Astrocyte (in vitro differentiated cells and primary cell): ENCODE measurements at regions not wholly inside any gene's neighbourhood (a gene's known extent, or its start where the extent isn't known, plus 50 kb on each side); places are given as distances from the start of the nearest gene placed in this dataset.

Source experiments
- DNase-seq: peaks from one replicate; pipeline ENCODE4 v3.0.0-alpha.2; 2010; ENCODE audit warnings: low read depth
- FAIRE-seq: peaks from 2 replicates; lab custom pipeline; 2011; peaks lifted over from hg19 to GRCh38; lab: Jason Lieb, UNC
- H2AFZ ChIP-seq: 2 replicates; pipeline ENCODE4 v1.6.0; 2012; ENCODE audit warnings: low read depth, low read length, inconsistent platforms
- H3K27ac ChIP-seq: 2 replicates; pipeline ENCODE4 v1.5.1; 2011; ENCODE audit warnings: low read depth, low read length, inconsistent platforms
- H3K27me3 ChIP-seq: 2 replicates; pipeline ENCODE4 v1.6.0; 2011; ENCODE audit warnings: low read length, inconsistent platforms; ENCODE audit not compliant: insufficient read depth
- H3K36me3 ChIP-seq: 2 replicates; pipeline ENCODE4 v1.5.1; 2011; ENCODE audit warnings: low read length, inconsistent platforms; ENCODE audit not compliant: insufficient read depth
- H3K4me1 ChIP-seq: 2 replicates; pipeline ENCODE4 v1.5.1; 2011; ENCODE audit warnings: low read length, inconsistent platforms; ENCODE audit not compliant: insufficient read depth
- H3K4me2 ChIP-seq: 2 replicates; pipeline ENCODE4 v1.6.0; 2012; ENCODE audit warnings: low read length, inconsistent platforms
- H3K4me3 ChIP-seq: 2 replicates; pipeline ENCODE4 v1.5.1; 2011; ENCODE audit warnings: low read depth, mild to moderate bottlenecking, low read length, inconsistent platforms; ENCODE audit not compliant: insufficient read depth
- H3K79me2 ChIP-seq: 2 replicates; pipeline ENCODE4 v1.6.0; 2012; ENCODE audit warnings: mild to moderate bottlenecking, low read length, inconsistent platforms; ENCODE audit not compliant: insufficient read depth
- H3K9ac ChIP-seq: 2 replicates; pipeline ENCODE4 v1.6.0; 2012; ENCODE audit warnings: mild to moderate bottlenecking, low read length, inconsistent platforms
- H3K9me3 ChIP-seq: 2 replicates; pipeline ENCODE4 v1.5.1; 2012; ENCODE audit warnings: low read depth, mild to moderate bottlenecking, low read length, inconsistent platforms; ENCODE audit not compliant: insufficient read depth
- H4K20me1 ChIP-seq: 2 replicates; pipeline ENCODE4 v1.6.0; 2012; ENCODE audit warnings: low read length, inconsistent platforms; ENCODE audit not compliant: insufficient read depth
- H3K27ac Mint-ChIP-seq: one replicate; pipeline ENCODE4 v1.8.0; 2021; ENCODE audit warnings: mild to moderate bottlenecking, mixed read lengths; ENCODE audit not compliant: unreplicated experiment
- H3K27me3 Mint-ChIP-seq: one replicate; pipeline ENCODE4 v1.8.0; 2021; ENCODE audit warnings: low read depth, mixed read lengths; ENCODE audit not compliant: unreplicated experiment
- H3K36me3 Mint-ChIP-seq: one replicate; pipeline ENCODE4 v1.8.0; 2021; ENCODE audit warnings: low read depth, mixed read lengths; ENCODE audit not compliant: unreplicated experiment
- H3K4me1 Mint-ChIP-seq: one replicate; pipeline ENCODE4 v1.8.0; 2021; ENCODE audit warnings: low read depth, mixed read lengths; ENCODE audit not compliant: unreplicated experiment
- H3K4me3 Mint-ChIP-seq: one replicate; pipeline ENCODE4 v1.8.0; 2021; ENCODE audit warnings: mild to moderate bottlenecking, moderate library complexity, mixed read lengths; ENCODE audit not compliant: unreplicated experiment
- H3K9me3 Mint-ChIP-seq: one replicate; pipeline ENCODE4 v1.8.0; 2021; ENCODE audit warnings: mild to moderate bottlenecking, mixed read lengths; ENCODE audit not compliant: unreplicated experiment
- CTCF ChIP-seq: IDR thresholded peaks from 2 replicates; pipeline ENCODE4 v1.5.1; 2011; ENCODE audit warnings: low read depth, mild to moderate bottlenecking, inconsistent platforms, low read length, moderate library complexity; ENCODE audit not compliant: insufficient read depth
- EZH2 ChIP-seq: IDR thresholded peaks from 2 replicates; pipeline ENCODE4 v1.6.1; 2012; ENCODE audit warnings: mild to moderate bottlenecking, low read length, inconsistent platforms; ENCODE audit not compliant: insufficient read depth

GRCh38 chr2:75952173-75952572 is 241.5 kb upstream of the GCFC2 start:
- no peaks in the 10 kb centered on the region for H3K27me3 Mint-ChIP-seq
- TF ChIP-seq CTCF, result no peak
- no peak for TF ChIP-seq EZH2
- Histone ChIP-seq H4K20me1 (no peaks in the 10 kb centered on the region), H2AFZ (no peak overlapping the region), H3K4me1 (no peaks in the 10 kb centered on the region), H3K4me3 (no peak overlapping the region), H3K27ac (no peak overlapping the region), H3K79me2 (no peaks in the 10 kb centered on the region), H3K4me2 (no peak overlapping the region), H3K9ac (no peak overlapping the region), H3K36me3 (no peaks in the 10 kb centered on the region), H3K9me3 (no peaks in the 10 kb centered on the region), H3K27me3 (no peaks in the 10 kb centered on the region)
- DNase-seq (no peak), FAIRE-seq (no peak)
- no peak overlapping the region for H3K4me3 Mint-ChIP-seq
- H3K27ac Mint-ChIP-seq, result no peak overlapping the region
- no peaks in the 10 kb centered on the region for H3K36me3 Mint-ChIP-seq
- no peaks in the 10 kb centered on the region for H3K9me3 Mint-ChIP-seq
- H3K4me1 Mint-ChIP-seq, result no peaks in the 10 kb centered on the region

GRCh38 chr2:75949385-75950030 is 238.8 kb upstream of the GCFC2 start:
- no peak overlapping the region for H3K9ac ChIP-seq
- H3K36me3 ChIP-seq, result no peaks in the 10 kb centered on the region
- TF ChIP-seq CTCF (no peak), EZH2 (no peak)
- no peaks in the 10 kb centered on the region for H3K79me2 ChIP-seq
- no peaks in the 10 kb centered on the region for H3K4me1 ChIP-seq
- no peak for FAIRE-seq
- no peaks in the 10 kb centered on the region for H3K9me3 ChIP-seq
- Mint-ChIP-seq H3K4me3 (no peak overlapping the region), H3K27ac (no peak overlapping the region), H3K4me1 (no peaks in the 10 kb centered on the region), H3K36me3 (no peaks in the 10 kb centered on the region), H3K9me3 (no peaks in the 10 kb centered on the region), H3K27me3 (no peaks in the 10 kb centered on the region)
- H3K4me2 ChIP-seq, result no peak overlapping the region
- H3K4me3 ChIP-seq, result no peak overlapping the region
- no peak for DNase-seq
- no peaks in the 10 kb centered on the region for H4K20me1 ChIP-seq
- H2AFZ ChIP-seq, result no peak overlapping the region
- H3K27ac ChIP-seq, result no peak overlapping the region
- H3K27me3 ChIP-seq, result no peaks in the 10 kb centered on the region

DNA sequence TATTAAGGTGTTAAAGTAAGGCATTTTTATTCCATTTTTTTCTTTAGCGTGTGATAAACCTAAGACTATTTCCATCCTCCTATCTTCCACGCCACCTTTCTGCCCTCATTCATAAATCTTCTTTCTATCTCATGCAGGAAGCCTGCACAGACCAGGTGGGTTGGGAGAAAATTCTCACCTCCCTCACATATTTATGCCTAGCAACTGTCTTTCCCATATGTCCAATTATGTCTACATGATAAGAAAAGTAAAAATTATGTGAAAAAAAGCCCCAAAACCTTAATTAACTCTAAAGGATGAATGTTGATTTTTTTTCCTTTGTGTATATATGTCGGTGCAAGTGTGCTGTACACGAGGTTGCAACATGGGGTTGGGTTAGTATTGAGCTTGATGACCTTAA is 225.6 kb upstream of the GCFC2 start:
- no peak overlapping the region for H3K4me2 ChIP-seq
- no peaks in the 10 kb centered on the region for H3K4me1 Mint-ChIP-seq
- DNase-seq (no peak), FAIRE-seq (no peak)
- no peaks in the 10 kb centered on the region for H4K20me1 ChIP-seq
- no peaks in the 10 kb centered on the region for H3K36me3 ChIP-seq
- no peak overlapping the region for H3K9ac ChIP-seq
- H3K79me2 ChIP-seq, result no peaks in the 10 kb centered on the region
- no peaks in the 10 kb centered on the region for H3K36me3 Mint-ChIP-seq
- no peaks in the 10 kb centered on the region for H3K27me3 Mint-ChIP-seq
- H3K27ac Mint-ChIP-seq, result no peak overlapping the region
- no peak overlapping the region for H3K4me3 Mint-ChIP-seq
- no peaks in the 10 kb centered on the region for H3K4me1 ChIP-seq
- H3K27ac ChIP-seq, result no peak overlapping the region
- no peak for TF ChIP-seq CTCF
- TF ChIP-seq EZH2, result no peak
- H3K9me3 Mint-ChIP-seq, result no peaks in the 10 kb centered on the region
- no peaks in the 10 kb centered on the region for H3K27me3 ChIP-seq
- H2AFZ ChIP-seq, result no peak overlapping the region
- no peak overlapping the region for H3K4me3 ChIP-seq
- H3K9me3 ChIP-seq, result no peaks in the 10 kb centered on the region
